SKM-1 (cell line): ENCODE measurements at regions not wholly inside any gene's neighbourhood (a gene's known extent, or its start where the extent isn't known, plus 50 kb on each side); places are given as distances from the start of the nearest gene placed in this dataset.

Experiments
- DNase-seq: peaks from one replicate; lab custom pipeline; 2025; ENCODE audit not compliant: unreplicated experiment; lab: John Stamatoyannopoulos, UW

- DNase-seq: no peak
These were observed 149.2 kb upstream of the NCKAP5 start for GRCh38 chr2:133717497-133717896.

GRCh38 chr2:133718688-133719201 is 150.5 kb upstream of the NCKAP5 start:
- no peak for DNase-seq

DNA sequence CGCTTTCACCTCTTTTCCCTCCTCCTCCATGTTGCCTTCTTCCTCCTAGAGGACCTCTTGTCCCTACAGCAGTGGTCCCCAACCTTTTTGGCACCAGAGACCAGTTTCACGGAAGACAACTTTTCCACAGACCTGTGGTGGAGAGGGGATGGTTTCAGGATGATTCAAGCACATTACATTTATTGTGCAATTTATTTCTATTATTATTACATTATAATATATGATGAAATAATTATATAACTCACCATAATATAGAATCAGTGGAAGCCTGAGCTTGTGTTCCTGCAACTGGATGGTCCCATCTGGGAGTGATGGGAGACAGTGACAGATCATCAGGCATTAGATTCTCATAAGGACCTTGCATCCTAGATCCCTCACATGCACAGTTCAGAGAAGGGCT is 152.2 kb upstream of the NCKAP5 start:
- DNase-seq: no peak

DNA sequence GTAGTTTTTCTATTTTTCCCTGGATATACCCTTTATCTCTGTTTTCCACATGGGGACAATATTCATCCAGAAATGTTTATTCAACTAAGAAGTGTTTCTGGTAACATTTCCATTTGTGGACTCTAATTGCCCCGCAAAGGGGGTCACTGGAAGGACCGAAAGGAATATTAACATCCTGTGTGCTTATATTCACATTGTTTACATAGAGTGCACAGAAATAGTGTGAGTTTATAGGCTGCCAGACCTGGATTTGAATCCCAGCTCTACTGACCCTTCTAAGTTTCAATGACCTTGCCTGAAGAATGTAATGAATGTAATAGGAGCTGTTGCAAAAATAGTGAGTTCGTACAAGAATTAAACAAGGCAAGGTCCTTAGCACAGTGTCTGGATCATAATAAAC is 152.9 kb upstream of the NCKAP5 start:
- DNase-seq: no peak

GRCh38 chr2:133723133-133723532 is 154.9 kb upstream of the NCKAP5 start:
- no peak for DNase-seq

DNA sequence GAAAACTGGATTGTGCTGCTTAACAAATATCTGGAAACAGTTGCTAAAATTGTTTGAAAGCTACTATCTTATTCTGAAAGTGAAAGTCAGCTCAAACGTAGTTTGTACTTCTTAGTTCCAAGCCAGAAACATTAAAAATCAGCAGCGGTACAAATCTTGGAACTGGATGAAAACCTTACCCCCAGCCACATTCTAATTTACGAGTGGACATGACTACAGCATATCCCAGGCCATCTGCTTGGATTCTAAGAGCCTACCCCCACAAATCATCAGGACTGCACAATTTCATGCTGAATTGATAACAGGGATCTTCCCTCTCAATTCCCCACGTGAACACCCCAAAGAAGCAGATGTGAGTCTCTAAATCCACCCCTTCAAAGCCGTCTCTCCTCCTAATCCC is 158.7 kb upstream of the NCKAP5 start:
- DNase-seq: no peak

GRCh38 chr2:133732059-133732458 is 163.8 kb upstream of the NCKAP5 start:
- no peak for DNase-seq

- no peak for DNase-seq
These were observed 165.0 kb upstream of the NCKAP5 start for GRCh38 chr2:133732982-133733900.

DNA sequence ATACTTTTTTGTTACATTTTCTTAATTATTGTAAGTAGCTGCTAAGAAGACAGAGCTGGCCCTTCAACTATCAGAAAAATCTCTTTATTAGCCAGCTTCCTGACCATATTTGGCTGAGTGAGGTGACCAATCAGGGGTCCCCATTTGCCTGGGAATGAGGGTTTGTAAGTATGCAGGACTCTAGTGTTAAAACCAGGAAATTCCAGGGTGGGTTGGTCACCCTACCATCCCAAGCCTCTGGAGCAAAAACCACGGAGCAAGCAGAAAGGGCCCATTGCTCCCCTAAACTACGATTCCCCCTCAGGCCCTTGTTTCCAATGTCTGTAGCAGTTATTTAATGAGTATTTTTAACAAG is 165.6 kb upstream of the NCKAP5 start:
- DNase-seq: no peak

DNA sequence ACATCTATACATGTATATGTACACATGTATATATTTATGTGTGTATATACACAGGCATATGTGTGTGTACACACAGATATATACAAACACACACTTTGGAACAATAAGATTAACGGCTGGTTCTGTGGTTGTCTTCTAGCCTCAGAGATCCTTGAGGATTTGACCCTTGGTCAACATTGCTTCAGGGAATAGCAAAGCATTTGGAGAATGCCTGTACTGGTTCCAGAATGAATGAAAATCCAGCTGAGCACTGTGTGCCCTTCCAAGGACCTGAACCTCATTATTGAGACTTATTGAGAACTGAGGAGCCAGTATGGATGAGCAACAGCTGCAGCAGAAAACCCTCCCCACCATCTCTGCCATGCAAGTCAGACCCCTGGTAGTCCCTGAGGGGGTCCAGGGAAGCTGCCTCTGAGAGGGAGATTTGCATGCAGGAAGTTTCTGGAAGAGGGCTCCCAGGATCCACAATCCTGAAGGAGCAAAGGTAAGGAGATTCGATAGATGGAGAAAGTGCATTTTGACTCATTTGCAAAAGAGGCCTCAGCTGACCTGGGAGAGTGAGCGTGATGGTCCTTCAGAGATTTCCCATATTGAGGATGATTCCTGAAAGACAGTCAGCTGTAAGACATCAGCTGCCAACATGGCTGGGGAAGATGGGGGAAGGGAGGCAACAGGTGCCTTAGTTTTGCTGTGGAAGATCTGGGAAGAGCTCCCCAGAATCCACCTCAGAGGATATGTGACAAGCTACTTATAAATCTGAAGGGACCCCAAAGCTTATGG is 166.6 kb upstream of the NCKAP5 start:
- no peak for DNase-seq

DNA sequence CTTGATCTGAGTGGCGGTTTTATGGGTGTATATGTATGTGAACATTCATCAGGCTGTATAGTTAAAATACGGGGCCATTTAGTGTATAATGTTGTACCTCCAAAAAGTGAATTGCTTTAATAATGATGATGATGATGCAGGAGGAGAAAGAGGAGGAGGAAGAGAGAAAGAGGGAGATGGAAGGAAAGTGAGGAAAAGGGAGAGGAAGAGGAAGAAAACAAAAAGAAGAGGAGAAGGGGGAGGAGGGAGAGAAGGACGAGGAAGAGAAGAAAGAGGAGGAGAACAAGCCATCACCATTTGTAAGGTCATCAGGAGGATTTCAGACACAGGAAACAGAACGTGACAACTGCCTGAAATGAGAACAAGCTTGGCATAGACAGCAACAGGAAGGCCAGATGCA is 168.4 kb upstream of the NCKAP5 start:
- no peak for DNase-seq

DNA sequence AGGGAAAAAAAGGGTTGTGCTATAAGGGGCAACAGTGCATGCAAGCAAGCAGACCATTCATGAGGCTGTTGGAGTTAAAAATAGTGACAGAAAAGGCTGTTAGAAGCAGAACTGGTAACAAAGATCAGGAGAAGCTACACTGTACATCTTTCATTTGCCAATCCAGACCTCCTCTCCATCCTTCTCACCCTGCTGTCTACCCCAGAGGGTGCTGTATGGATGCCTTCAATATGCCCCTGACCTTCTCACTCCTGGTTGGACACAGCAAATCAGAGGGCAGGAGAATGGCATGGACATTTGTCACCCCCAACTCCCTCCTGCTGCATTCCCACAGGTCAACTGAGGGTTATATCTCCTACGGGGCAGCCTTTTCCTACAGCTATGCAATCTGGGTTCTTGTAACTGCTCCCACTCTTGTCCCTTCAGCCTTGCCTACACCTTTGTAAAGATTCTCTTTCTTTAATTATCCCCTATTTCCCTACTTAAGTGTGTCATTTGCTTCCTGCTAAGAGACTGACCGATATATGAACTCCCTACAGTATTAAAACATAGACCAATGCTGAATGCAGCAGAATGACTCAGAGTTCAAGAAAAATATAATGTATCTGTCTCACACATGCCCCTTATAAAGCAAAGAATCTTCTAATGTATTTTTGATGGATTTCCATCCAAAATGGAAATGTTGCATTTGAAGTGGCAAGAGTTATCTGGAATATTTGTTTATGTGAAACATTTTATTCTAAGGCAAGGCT is 169.2 kb upstream of the NCKAP5 start:
- DNase-seq: no peak

DNA sequence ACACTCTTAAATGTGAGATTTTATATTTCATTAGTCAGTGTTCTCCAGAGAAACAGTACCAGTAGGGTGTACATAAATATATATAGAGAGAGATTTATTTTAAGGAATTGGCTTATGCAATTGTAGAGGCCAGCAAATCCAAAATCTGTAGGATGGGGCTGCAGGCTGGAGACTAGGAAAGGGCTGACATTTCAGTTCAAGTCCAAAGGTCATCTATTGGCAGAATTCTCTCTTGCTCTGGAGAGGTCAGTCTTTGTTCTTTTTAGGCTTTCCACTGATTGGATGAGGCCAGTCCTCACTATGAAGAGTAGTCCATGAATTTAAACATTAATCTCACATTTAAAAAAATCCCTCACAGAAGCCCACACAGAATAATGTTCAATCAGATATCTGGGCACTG is 170.8 kb upstream of the NCKAP5 start:
- no peak for DNase-seq

DNA sequence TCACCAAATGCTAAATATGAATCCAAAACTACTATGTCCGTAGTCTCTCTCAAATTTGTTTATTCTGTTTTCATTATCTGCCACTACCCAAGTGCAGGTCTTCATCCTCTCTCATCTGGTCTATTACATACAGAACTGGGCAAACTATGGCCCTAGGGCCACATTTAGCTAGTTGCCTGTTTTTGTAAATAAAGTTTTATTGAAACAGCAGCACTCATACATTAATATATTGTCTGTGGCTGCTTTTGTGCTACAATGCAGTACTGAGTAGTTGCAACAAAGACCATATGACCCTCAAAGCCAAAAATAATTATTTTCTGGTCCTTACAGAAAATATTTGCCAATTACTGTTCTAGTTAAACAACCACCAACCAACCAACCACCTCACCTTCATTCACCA is 172.2 kb upstream of the NCKAP5 start:
- DNase-seq: no peak

- no peak for DNase-seq
These were observed 179.9 kb upstream of the NCKAP5 start for GRCh38 chr2:133748007-133748700.

- DNase-seq: no peak
These were observed 185.4 kb upstream of the NCKAP5 start for GRCh38 chr2:133753665-133754064.

DNA sequence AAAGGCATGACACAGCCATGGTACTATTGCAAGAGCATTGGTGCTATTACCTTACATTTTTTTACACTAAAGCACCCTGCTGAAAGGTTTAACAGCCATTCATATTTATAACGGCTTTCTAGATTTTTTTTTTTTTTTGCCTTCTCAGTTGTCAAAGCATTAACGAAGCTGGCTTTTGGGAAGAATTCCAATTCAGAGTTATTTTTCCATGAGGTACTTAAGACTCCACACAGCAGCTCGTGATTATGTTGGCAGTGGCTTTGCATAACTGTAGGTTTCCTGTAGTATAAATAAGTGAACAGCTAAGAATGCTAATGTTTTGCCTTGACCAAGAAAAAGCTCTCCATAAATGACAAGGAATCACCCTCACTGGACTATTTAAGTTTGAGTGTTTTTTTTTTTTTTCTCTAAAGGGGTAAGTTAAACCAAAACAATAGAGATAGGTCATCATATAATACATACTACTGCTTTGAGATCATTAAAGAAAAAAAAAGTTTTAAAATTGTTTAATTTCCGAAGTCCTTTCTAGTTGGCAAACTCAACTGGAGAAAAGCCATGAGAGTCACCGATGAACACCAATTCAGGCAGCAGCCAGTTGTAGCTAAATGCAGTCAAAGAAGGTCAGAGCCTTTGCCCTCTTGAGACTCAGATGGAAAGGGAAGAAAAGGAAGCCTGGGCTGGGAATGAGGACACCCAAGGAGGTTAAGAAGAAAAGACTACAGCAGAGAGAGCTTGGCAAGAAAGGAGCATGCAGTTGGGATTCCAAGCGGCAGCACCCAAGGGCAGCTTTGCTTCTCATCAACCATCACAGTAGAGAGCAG is 187.4 kb upstream of the NCKAP5 start:
- DNase-seq: no peak

DNA sequence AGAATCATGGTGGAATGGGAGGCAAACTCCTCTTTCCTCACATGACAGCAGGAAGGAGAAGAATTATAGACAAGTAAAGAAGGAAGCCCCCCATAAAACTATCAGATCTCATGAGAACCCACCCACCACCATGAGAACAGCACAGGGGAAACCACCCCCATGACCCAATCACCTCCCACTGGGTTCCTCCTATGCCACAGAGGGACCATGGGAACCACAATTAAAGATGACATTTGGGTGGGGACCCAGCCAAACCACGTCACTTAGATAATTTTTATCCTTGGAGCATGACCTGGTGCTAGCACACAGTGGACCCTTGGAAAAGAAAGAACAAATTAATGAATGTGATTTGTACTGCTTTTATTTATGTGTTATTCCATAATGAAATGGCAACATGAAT is 188.6 kb upstream of the NCKAP5 start:
- DNase-seq: no peak

DNA sequence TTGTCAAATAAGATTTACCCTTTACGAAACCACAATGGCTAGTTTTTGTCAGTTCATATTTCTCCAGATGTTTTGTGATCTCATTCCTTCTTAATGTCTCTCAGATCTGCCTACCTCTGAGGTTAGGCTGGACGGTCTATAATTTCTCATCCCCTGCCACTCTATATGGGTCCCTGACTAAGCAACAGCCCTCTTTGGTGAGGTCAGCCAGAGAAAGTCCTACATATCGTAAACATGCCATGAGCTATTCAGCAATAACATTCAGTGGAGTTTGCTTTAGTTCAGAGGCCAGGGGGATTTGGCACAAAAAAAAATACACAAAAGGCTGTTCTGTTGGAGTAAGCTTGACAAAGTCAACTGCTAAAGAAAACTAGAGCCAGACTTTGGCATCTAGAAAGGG is 192.1 kb upstream of the NCKAP5 start:
- DNase-seq: no peak

GRCh38 chr2:133765658-133766057 is 197.4 kb upstream of the NCKAP5 start:
- no peak for DNase-seq
